H1 (cell line): ENCODE measurements at regions not wholly inside any gene's neighbourhood (a gene's known extent, or its start where the extent isn't known, plus 50 kb on each side); places are given as distances from the start of the nearest gene placed in this dataset.

Source experiments
- CTCF ChIA-PET: fragments of 300-600 bp; sonication (Branson Sonifier 250); formaldehyde crosslinking; loops from one replicate; lab custom pipeline; 2021; ENCODE audit not compliant: partially characterized antibody; lab: Charles Lee
- POLR2A ChIA-PET: fragments of 300-600 bp; sonication (Branson Sonifier 250); formaldehyde crosslinking; loops from one replicate; lab custom pipeline; 2021; ENCODE audit warnings: inconsistent platforms; ENCODE audit not compliant: partially characterized antibody; lab: Charles Lee
- DNase-seq, 2 experiments: peaks; one replicate each; pipeline versions ENCODE4 v3.0.0 to v3.0.0-alpha.2; 2010 to 2022; ENCODE audit warnings: low spot score in 2 of 2, low read depth in 1 of 2, mixed read lengths in 1 of 2
- FAIRE-seq: peaks from 2 replicates; lab custom pipeline; 2011; peaks lifted over from hg19 to GRCh38; lab: Jason Lieb, UNC
- H2AFZ ChIP-seq: 2 replicates; pipeline ENCODE4 v1.8.1; 2012; ENCODE audit warnings: low read length, inconsistent platforms
- H2AK5ac ChIP-seq: 2 replicates; pipeline ENCODE4 v1.6.1; 2013; ENCODE audit warnings: low read depth, low read length
- H2BK120ac ChIP-seq: replicated peaks from 2 replicates; pipeline ENCODE3; 2013; ENCODE audit warnings: low read depth, low read length, inconsistent platforms
- H2BK12ac ChIP-seq: 2 replicates; pipeline ENCODE4 v1.6.1; 2013; ENCODE audit warnings: low read depth, low read length
- H2BK15ac ChIP-seq: 2 replicates; pipeline ENCODE4 v1.6.1; 2013; ENCODE audit warnings: low read length
- H2BK20ac ChIP-seq: 2 replicates; pipeline ENCODE4 v1.6.1; 2013; ENCODE audit warnings: low read length
- H2BK5ac ChIP-seq: 2 replicates; pipeline ENCODE4 v1.6.1; 2013; ENCODE audit warnings: low read depth, low read length
- H3K14ac ChIP-seq: 2 replicates; pipeline ENCODE4 v1.6.1; 2013; ENCODE audit warnings: inconsistent platforms; ENCODE audit not compliant: insufficient read length
- H3K18ac ChIP-seq: 2 replicates; pipeline ENCODE4 v1.6.1; 2013; ENCODE audit warnings: low read length; ENCODE audit errors: extremely low read depth
- H3K23ac ChIP-seq: 2 replicates; pipeline ENCODE4 v1.6.1; 2013; ENCODE audit warnings: inconsistent platforms; ENCODE audit not compliant: insufficient read length
- H3K23me2 ChIP-seq: 2 replicates; pipeline ENCODE4 v1.6.1; 2013; ENCODE audit warnings: low read depth, low read length
- H3K27ac ChIP-seq: 2 replicates; pipeline ENCODE4 v1.6.1; 2011; ENCODE audit warnings: low read depth, low read length, inconsistent platforms
- H3K27me3 ChIP-seq, 4 experiments: replicated peaks in 1 of 4; 1 replicate in 1 of 4; 2 replicates in 3 of 4; pipeline versions ENCODE4 v1.6.1 to v1.8.1; 2011 to 2013; ENCODE audit warnings: low read length in 3 of 4, mild to moderate bottlenecking in 3 of 4, inconsistent platforms in 2 of 4, mixed read lengths in 2 of 4, moderate library complexity in 1 of 4; ENCODE audit not compliant: control insufficient read depth in 3 of 4, insufficient read depth in 3 of 4; ENCODE audit errors: extremely low read depth in 1 of 4
- H3K36me3 ChIP-seq, 4 experiments: 2 replicates each; pipeline versions ENCODE4 v1.6.1 to v1.8.1; 2011 to 2013; ENCODE audit warnings: mild to moderate bottlenecking in 4 of 4, low read length in 3 of 4, moderate library complexity in 2 of 4, control low read depth in 1 of 4, inconsistent platforms in 1 of 4; ENCODE audit not compliant: insufficient read depth in 4 of 4, control insufficient read depth in 2 of 4
- H3K4ac ChIP-seq: replicated peaks from 2 replicates; pipeline ENCODE3; 2013; ENCODE audit warnings: low read length, low read depth, mixed read lengths, inconsistent platforms; ENCODE audit not compliant: insufficient read length
- H3K4me1 ChIP-seq, 4 experiments: replicated peaks in 1 of 4; 1 replicate in 1 of 4; 2 replicates in 3 of 4; pipeline versions ENCODE4 v1.6.1 to v1.8.1; 2011 to 2013; ENCODE audit warnings: low read length in 3 of 4, inconsistent platforms in 2 of 4, mixed read lengths in 1 of 4; ENCODE audit not compliant: insufficient read depth in 4 of 4, control insufficient read depth in 3 of 4
- H3K4me2 ChIP-seq, 2 experiments: 2 replicates each; pipeline versions ENCODE4 v1.6.1 to v1.8.1; 2011 to 2013; ENCODE audit warnings: low read depth in 2 of 2, low read length in 2 of 2, control low read depth in 1 of 2, inconsistent platforms in 1 of 2, mild to moderate bottlenecking in 1 of 2; ENCODE audit not compliant: insufficient read depth in 1 of 2
- H3K4me3 ChIP-seq, 4 experiments: fragments of 200-600, 300-600 bp in 1 of 4; sonication (generic), shearing (Covaris generic), sonication (Bioruptor Twin) in 1 of 4; 2 replicates each; pipeline versions ENCODE4 v1.5.1 to v1.8.1; 2011 to 2016; ENCODE audit warnings: low read length in 4 of 4, low read depth in 3 of 4, control low read depth in 2 of 4, inconsistent platforms in 2 of 4, mild to moderate bottlenecking in 2 of 4, mixed read lengths in 1 of 4, moderate library complexity in 1 of 4; ENCODE audit not compliant: insufficient read depth in 2 of 4; ENCODE audit errors: extremely low read depth in 1 of 4
- H3K56ac ChIP-seq: replicated peaks from 2 replicates; pipeline ENCODE3; 2013; ENCODE audit warnings: low read depth, mild to moderate bottlenecking, mixed read lengths, low read length, inconsistent platforms; ENCODE audit not compliant: insufficient read length
- H3K79me1 ChIP-seq: 2 replicates; pipeline ENCODE4 v1.6.1; 2013; ENCODE audit warnings: low read depth, low read length, control low read depth
- H3K79me2 ChIP-seq, 2 experiments: 2 replicates each; pipeline versions ENCODE4 v1.6.1 to v1.8.1; 2012 to 2013; ENCODE audit warnings: low read length in 2 of 2, mild to moderate bottlenecking in 2 of 2, inconsistent platforms in 1 of 2; ENCODE audit not compliant: insufficient read depth in 2 of 2, control insufficient read depth in 1 of 2
- H3K9ac ChIP-seq, 4 experiments: replicated peaks in 1 of 4; 1 replicate in 1 of 4; 2 replicates in 3 of 4; pipeline versions ENCODE4 v1.6.1 to v1.8.1; 2011 to 2013; ENCODE audit warnings: low read depth in 3 of 4, low read length in 3 of 4, control low read depth in 2 of 4, mild to moderate bottlenecking in 2 of 4, moderate library complexity in 2 of 4, inconsistent platforms in 1 of 4; ENCODE audit errors: extremely low read depth in 1 of 4
- H3K9me3 ChIP-seq, 2 experiments: 2 replicates each; pipeline versions ENCODE4 v1.6.1 to v1.8.1; 2012 to 2013; ENCODE audit warnings: mild to moderate bottlenecking in 2 of 2, moderate library complexity in 2 of 2, control low read depth in 1 of 2, inconsistent platforms in 1 of 2, low read depth in 1 of 2, low read length in 1 of 2, mixed read lengths in 1 of 2; ENCODE audit not compliant: insufficient read depth in 2 of 2
- H4K20me1 ChIP-seq, 2 experiments: replicated peaks in 1 of 2; 2 replicates each; pipeline versions ENCODE3 to v1.8.1; 2011 to 2013; ENCODE audit warnings: inconsistent platforms in 2 of 2, low read length in 2 of 2, mild to moderate bottlenecking in 1 of 2; ENCODE audit not compliant: insufficient read depth in 2 of 2, control insufficient read depth in 1 of 2
- H4K5ac ChIP-seq: 2 replicates; pipeline ENCODE4 v1.6.1; 2013; ENCODE audit warnings: low read length, low read depth, mixed read lengths, inconsistent platforms; ENCODE audit not compliant: insufficient read length
- H4K8ac ChIP-seq: 2 replicates; pipeline ENCODE4 v1.8.0; 2013; ENCODE audit warnings: mild to moderate bottlenecking, moderate library complexity, low read length, inconsistent platforms; ENCODE audit not compliant: insufficient read depth; ENCODE audit errors: extremely low read depth
- H4K91ac ChIP-seq: replicated peaks from 2 replicates; pipeline ENCODE3; 2013; ENCODE audit warnings: low read length, mixed read lengths, inconsistent platforms; ENCODE audit not compliant: insufficient read length
- CTBP2 ChIP-seq: IDR thresholded peaks from 2 replicates; pipeline ENCODE4 v1.7.0; 2011; ENCODE audit warnings: borderline replicate concordance, mild to moderate bottlenecking, moderate library complexity, mixed read lengths, low read length; ENCODE audit not compliant: insufficient read depth, insufficient read length
- EZH2 ChIP-seq: fragments of 200-600 bp; sonication (generic); IDR thresholded peaks from 2 replicates; pipeline ENCODE4 v1.7.1; 2012; ENCODE audit warnings: low read depth, mild to moderate bottlenecking, moderate library complexity, low read length, inconsistent platforms; ENCODE audit not compliant: severe bottlenecking
- GTF2F1 ChIP-seq: IDR thresholded peaks from 2 replicates; pipeline ENCODE4 v1.6.1; 2012; ENCODE audit warnings: low read depth, low read length, improper control_type of control experiment, borderline replicate concordance
- SIN3A ChIP-seq, 2 experiments: IDR thresholded peaks in 1 of 2; conservative IDR thresholded peaks in 1 of 2; 2 replicates each; pipeline ENCODE4 v1.6.1; 2011 to 2012; ENCODE audit warnings: low read length in 2 of 2, improper control_type of control experiment in 1 of 2, low read depth in 1 of 2, mild to moderate bottlenecking in 1 of 2
- SUZ12 ChIP-seq: fragments of 200-600 bp; sonication (generic); IDR thresholded peaks from 2 replicates; pipeline ENCODE4 v1.6.1; 2012; ENCODE audit warnings: mild to moderate bottlenecking, inconsistent platforms, low read length, moderate library complexity, mixed read lengths
- WGBS, 2 experiments: shearing (Covaris generic) in 1 of 2; methylation state at CpG; one replicate each; pipeline versions ENCODE4 v1.1.6 to v1.1.7; 2013 to 2015; ENCODE audit warnings: low lambda C conversion rate in 2 of 2, mixed read lengths in 2 of 2, inconsistent platforms in 1 of 2, low coverage in 1 of 2, missing lambda C conversion rate in 1 of 2; ENCODE audit not compliant: insufficient replicate concordance in 2 of 2, insufficient coverage in 1 of 2, insufficient read length in 1 of 2; ENCODE audit errors: extremely low coverage in 1 of 2, missing lambda C conversion rate in 1 of 2; 5-methylcytosine and 5-hydroxymethylcytosine counted together
- TF ChIP-seq, protein P1 (sequence below): IDR thresholded peaks from 2 replicates; pipeline ENCODE4 v1.6.1; 2011; ENCODE audit warnings: low read depth, mild to moderate bottlenecking, low read length; ENCODE audit not compliant: insufficient read depth

DNA sequence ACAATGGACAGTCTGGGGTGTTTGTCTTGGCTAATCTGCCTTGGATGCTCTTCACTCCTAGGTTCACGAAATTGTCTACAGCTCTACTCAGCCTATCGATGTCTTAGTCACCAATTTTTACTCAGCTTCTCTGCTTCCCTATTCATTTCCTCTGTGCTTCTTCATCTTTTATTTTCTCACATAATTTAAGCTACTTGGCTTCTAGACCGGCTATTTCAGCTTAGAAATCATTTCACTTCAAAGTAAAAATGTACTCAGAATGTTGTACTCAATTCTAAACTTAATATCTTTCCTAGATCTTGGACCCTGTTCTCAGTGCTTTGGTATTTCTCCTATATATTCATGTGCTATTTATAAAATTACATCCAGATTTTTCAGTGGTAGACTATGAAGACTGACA is 430.0 kb upstream of the FTMT start:
- H3K27me3 ChIP-seq = no peaks in the 10 kb centered on the region

More for the DNA sequence above, 430.0 kb upstream of the FTMT start:
- H3K9me3 ChIP-seq = peaks cover 0 to 2% of the 10 kb centered on the region in 2 experiments; a peak in 1 of 4 replicates
- 84% methylated on average over 3 of the region's 3 CpGs; no CpG with 5 or more reads in 1 of the 2 experiments for WGBS, 2 experiments
- no peak overlapping the region for H4K91ac ChIP-seq
- no peak overlapping the region for H3K4me2 ChIP-seq
- no peak overlapping the region for H3K18ac ChIP-seq
- H3K23me2 ChIP-seq = no peaks in the 10 kb centered on the region
- H3K56ac ChIP-seq = no peak overlapping the region
- TF ChIP-seq SUZ12 (no peak), CTBP2 (no peak), GTF2F1 (no peak), EZH2 (no peak), SIN3A (conservative IDR thresholded peaks at IDR 0.05 in 1 of 2, IDR thresholded peaks at IDR 0.05 in 1 of 2; ENCODE audit: low read depth in 1 of 2, low read length in 2 of 2) (no peak)
- TF ChIP-seq, protein P1, sequence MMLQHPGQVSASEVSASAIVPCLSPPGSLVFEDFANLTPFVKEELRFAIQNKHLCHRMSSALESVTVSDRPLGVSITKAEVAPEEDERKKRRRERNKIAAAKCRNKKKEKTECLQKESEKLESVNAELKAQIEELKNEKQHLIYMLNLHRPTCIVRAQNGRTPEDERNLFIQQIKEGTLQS = no peak
- TF ChIP-seq, all 59 proteins: peak for 0
- Histone ChIP-seq H3K4ac (no peak overlapping the region), H2BK120ac (no peak overlapping the region), H2BK15ac (no peak overlapping the region), H3K27ac (no peak overlapping the region), H3K9ac (no peak overlapping the region), H4K20me1 (no peaks in the 10 kb centered on the region), H3K4me3 (no peak overlapping the region), H3K23ac (no peak overlapping the region), H2BK12ac (no peak overlapping the region), H3K79me2 (no peaks in the 10 kb centered on the region), H2AK5ac (no peak overlapping the region), H3K4me1 (peaks cover 0 to 3% (median 0%) of the 10 kb centered on the region in 4 experiments; a peak in 1 of 7 replicates), H3K36me3 (no peaks in the 10 kb centered on the region), H4K8ac (no peak overlapping the region), H3K79me1 (no peaks in the 10 kb centered on the region), H2BK20ac (no peak overlapping the region), H2BK5ac (no peak overlapping the region), H2AFZ (no peak overlapping the region), H3K14ac (no peak overlapping the region), H4K5ac (no peak overlapping the region)
- ChIA-PET POLR2A (no interaction called here), CTCF (interaction anchor here (0.6 kb wide), 1 partner anchor 559 kb away, joined by 3 read pairs; no protein-coding TSS in a partner anchor)
- FAIRE-seq = no peak
- no peak for DNase-seq
